GM18508 (cell line): ENCODE measurements at regions not wholly inside any gene's neighbourhood (a gene's known extent, or its start where the extent isn't known, plus 50 kb on each side); places are given as distances from the start of the nearest gene placed in this dataset.
A peak's percentile ranks its signal among the peaks of the same experiment; 100 is the strongest.
"Not testable (repeated sequence)": the region's sequence is repeated elsewhere in the genome, so short reads cannot be mapped to it uniquely, and the experiment has no call there.

Source experiments
- ATAC-seq: cut with Tn5 transposase; IDR thresholded peaks from one replicate; pipeline ENCODE4 v1.9.1; 2021; ENCODE audit warnings: moderate number of reproducible peaks; ENCODE audit not compliant: insufficient read depth, unreplicated experiment

- ATAC-seq = peak; percentile 91
Measured at GRCh38 chr1:185520188-185520920, 203.3 kb upstream of the IVNS1ABP start.

DNA sequence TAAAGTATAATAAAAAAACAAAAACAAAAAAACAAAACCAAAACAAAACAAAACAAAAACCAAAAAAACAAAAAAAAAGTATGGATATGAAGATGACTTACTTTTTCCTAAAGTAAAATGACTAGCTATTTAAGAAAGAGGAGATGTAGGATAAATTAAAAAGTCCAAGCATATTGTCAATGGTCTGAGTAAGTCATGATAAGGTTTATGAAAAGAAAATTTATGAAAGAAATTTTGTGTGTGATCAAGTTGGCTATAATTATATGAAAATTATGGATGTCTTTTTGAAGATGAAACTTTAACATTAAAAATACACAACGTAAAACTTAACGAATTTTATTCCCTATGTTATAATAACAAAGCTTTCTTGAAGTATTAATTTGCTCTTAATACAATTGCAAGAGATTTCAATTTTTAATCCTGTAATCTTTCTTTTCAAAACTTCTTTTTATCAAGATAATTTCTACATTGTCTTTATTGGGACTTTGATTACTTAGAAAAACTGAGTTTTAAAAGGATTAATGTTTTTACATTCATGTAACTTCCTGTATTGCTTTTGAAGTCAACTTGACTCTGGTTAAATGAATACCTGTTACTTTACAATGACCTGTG, 200.9 kb upstream of the IVNS1ABP start:
- ATAC-seq = no peak

GRCh38 chr1:185517301-185517700, 200.3 kb upstream of the IVNS1ABP start:
- ATAC-seq = not testable (repeated sequence)

- ATAC-seq = no peak
Measured at GRCh38 chr1:185515696-185516095, 198.7 kb upstream of the IVNS1ABP start.

GRCh38 chr1:185514311-185514710, 197.3 kb upstream of the IVNS1ABP start:
- ATAC-seq = no peak

DNA sequence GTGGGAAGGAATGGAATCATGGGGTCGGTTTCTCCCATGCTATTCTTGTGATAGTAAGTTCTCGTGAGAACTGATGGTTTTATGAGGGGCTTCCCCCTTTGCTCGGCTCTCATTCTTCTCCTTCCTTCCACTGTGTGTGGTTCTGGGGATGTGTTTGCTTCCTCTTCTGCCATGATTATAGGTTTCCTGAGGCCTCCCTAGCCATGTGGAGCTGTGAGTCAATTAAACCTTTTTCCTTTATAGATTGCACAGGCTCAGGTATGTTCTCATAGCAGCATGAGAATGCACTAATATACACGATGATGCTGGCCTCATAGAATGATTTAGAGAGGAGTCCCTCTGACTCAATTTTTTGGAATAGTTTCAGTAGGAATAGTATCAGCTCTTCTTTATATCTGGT, 195.4 kb upstream of the IVNS1ABP start:
- no peak for ATAC-seq

GRCh38 chr1:185501099-185501498, 184.1 kb upstream of the IVNS1ABP start:
- no peak for ATAC-seq

DNA sequence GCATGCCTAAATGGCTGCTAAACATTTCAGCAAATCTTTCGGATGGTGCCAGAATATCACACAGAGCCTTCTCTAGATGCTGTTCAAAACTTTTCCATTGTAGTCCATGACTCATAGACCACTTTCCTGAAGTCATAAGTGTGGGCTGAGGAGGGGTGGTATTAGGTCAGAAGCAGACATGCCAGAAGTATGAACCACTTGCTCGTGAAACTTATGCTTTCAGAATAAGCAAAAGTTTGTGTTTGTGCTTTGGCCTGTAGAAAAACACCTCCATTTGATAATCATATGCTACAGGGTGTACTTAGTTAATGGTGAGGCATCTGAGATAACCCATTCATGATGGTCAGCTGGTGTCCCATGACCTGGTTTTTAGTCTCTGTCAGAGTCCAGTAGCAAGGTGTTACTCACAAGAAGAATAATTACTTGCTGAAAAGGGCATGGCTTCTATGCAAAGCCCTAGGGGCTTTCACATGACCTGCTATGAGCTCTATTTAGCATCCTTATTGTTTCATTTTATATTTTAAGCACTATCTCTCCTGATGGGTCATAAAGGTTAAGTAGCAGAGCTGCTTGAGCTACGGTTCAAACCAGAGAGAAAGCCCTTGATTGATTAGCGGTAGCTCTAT, 183.1 kb upstream of the IVNS1ABP start:
- ATAC-seq = no peak

DNA sequence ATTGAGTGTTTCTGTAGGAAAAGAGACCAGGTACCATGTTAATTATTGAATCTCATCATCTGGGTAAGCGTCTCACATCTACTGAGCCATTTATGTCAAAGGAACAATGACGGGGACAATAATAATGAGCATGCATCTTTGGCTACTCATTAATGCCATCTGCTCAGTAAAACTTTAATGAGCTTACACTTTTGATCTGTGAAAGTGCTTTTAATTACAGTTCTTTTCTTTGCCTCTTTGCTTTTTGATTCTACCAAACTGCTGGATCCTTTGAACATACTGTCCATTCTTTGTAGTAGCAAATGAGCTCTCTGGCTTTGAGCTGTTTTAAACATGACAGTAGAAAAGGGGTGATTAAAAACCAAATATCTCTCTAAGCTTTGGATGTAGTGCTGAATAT, 181.2 kb upstream of the IVNS1ABP start:
- ATAC-seq = no peak

GRCh38 chr1:185497177-185497576, 180.1 kb upstream of the IVNS1ABP start:
- no peak for ATAC-seq

DNA sequence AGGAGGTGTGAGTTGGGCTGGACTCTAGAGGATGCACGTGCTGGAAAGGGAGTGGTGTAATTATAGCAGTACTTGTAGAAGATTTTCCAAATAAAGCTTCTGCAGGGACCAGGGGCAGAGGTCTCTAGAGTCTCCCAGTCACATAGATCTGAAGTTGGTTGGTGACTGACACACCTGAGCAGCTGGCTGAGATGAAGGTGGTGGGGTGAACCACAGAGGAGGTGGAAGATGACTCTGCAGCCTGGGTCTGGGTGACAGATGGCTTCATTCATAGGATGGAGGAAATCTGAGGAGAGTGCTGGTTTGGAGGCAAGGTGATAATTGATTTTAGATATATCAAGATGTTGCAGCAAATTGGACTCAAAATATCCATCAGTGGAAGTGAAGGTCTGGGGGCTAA, 178.9 kb upstream of the IVNS1ABP start:
- ATAC-seq = no peak

DNA sequence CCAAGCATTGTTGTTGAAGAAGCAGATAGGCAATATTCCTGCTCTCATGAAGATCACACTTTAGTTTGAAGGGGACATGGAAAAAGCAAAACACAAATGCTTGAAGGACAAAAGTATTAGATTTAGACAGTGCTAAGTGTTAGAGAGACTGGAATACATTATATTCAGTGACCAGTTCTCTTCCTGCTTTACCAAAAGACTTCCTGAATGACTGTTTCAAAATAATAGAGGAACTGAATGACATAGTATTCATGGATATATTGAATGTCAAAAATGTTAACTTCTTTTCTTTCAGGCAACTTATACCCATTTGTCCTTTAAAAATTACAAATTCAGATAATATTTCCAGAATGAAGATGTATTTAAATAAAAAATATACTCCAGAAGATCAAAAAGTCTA, 178.0 kb upstream of the IVNS1ABP start:
- no peak for ATAC-seq

DNA sequence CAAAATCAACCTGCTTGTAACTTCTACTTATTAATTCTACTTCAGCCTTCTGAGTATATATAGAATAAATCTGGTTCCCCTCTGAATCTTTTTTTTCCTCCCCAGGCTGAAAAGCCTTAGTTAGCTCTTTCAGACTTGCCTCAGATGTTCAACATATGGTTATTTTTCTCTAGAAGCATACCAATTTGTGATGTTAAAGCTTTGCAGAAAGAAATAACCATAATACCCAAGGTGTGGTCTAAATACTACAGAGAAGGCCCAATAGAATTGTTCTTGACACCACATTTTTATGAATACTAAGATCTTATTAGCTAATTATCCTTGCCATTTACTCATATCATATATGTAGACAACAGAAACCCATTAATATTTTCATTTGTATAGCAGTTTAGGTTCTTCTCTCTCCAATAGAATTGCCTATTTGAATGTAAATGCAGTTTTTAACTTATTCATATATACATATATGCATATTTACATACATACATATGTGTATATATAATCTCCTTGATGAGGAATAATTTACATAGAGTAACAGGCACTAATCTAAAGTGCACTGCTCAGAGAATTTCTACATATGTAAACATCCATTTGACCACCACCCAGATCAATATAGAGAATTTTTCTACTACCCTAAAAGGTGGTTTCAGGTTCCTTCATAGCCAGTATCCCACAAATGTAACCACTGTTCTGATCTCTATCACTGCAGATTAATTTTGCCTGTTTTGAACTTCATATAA, 175.2 kb upstream of the IVNS1ABP start:
- ATAC-seq = no peak

- no peak for ATAC-seq
Measured at GRCh38 chr1:185491604-185492003, 174.6 kb upstream of the IVNS1ABP start.

DNA sequence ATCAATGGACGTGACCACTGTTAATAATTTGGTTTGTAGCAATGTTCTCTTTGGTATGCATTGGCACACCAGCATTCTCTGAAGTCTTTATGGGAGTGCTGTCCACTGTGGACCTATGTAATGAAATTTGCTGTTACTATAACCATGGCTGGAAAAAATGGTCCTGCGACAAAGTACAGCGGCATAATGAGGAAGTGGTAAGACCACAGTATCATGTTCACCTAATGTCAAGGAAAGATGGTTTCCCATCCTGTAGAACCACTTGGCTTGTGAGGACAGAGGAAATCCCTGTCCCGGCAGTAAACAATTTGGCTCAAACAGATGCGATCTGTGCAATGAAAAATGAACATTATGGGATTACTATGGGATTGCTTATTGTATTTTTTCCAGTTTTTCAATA, 173.9 kb upstream of the IVNS1ABP start:
- ATAC-seq = no peak

- ATAC-seq = no peak
Measured at GRCh38 chr1:185489406-185489805, 172.4 kb upstream of the IVNS1ABP start.

DNA sequence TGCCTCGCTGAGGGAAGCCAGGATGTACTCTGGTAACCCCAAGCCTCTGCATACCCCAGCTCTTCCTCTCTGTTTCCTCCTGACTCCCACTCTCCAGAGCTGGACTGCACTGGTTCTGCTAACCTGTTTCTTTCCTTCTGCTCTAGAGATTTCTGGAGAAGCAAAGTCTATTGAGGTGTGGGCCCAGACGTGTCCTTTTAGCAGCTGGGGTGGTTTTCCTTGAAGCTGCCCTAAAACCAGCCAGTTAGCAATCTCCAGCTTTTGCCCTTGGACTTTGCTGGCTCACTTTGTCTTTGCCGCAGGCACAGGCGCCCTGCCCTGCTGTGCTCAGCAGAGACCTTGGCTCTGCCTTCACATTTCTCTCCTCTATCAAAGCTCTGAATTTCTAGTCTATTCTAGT, 171.8 kb upstream of the IVNS1ABP start:
- ATAC-seq = no peak

DNA sequence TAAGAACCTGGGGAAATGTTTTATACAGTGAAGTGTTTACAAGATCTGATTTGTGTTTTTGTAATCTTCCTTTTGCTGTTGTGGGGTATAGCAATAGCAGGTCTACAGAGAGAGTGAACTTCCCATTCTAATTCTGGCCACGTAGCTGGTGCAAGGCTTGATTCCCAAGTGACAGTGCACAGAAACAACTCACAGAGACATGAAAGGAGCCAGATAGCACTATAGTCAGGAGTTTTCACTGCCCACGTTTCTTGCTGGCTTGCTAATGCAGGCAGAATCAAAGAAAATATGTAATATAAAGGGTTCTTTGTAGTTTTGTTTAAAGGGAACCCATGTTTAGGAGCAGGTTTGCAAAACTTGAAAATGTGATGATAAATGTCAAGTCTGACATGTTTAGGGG, 170.9 kb upstream of the IVNS1ABP start:
- ATAC-seq = no peak

- no peak for ATAC-seq
Measured at GRCh38 chr1:185487026-185487425, 170.0 kb upstream of the IVNS1ABP start.

DNA sequence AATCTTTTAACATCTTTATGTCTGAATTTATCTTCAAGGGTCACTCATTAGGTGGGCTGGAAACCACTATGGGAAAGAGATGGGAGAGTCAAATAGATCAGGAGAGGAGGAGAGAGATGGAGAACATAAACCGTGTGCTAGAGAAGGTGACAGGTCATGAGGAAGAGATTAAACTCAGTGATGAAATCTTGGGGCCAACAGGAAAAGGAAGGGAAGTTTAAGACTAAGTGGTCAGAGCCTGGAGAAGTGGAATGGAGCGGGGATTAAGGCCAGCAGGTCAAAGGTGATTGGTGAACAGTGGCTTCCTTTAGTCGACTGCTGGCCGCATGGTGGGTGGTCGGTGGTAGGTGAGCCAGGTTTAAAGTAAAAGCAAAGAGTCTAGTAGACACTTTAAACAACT, 169.3 kb upstream of the IVNS1ABP start:
- no peak for ATAC-seq
